GM19324 (cell line): ENCODE measurements at regions not wholly inside any gene's neighbourhood (a gene's known extent, or its start where the extent isn't known, plus 50 kb on each side); places are given as distances from the start of the nearest gene placed in this dataset.
"Not testable (repeated sequence)": the region's sequence is repeated elsewhere in the genome, so short reads cannot be mapped to it uniquely, and the experiment has no call there.

ENCODE experiments used
- ATAC-seq: cut with Tn5 transposase; IDR thresholded peaks from one replicate; pipeline ENCODE4 v1.9.1; 2021; ENCODE audit warnings: mild to moderate bottlenecking, moderate library complexity; ENCODE audit not compliant: unreplicated experiment, low FRiP score

DNA sequence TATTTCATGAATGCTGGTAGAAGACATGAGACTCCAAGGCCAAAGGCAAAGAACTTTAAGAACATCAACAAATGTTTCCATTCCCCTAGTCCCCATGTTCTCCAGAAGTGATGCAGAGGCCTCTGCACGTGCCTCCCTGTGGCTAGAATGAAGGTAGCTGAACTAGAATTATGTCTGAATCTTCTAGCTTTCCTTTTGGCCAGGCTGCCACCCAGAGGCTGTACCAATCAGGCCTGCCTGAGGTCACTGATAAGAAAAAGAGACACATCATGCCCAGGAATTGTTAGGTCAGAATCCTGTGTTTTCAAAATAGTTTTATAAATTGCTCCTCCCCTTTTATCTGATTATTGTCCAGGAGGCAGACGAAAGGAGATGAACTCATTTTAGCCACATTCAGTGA, 188.0 kb upstream of the SLC16A7 start:
- ATAC-seq, result no peak

- ATAC-seq, result no peak
Measured at GRCh38 chr12:59405992-59406391, 189.8 kb upstream of the SLC16A7 start.

- ATAC-seq, result no peak
Measured at GRCh38 chr12:59404109-59404650, 191.6 kb upstream of the SLC16A7 start.

DNA sequence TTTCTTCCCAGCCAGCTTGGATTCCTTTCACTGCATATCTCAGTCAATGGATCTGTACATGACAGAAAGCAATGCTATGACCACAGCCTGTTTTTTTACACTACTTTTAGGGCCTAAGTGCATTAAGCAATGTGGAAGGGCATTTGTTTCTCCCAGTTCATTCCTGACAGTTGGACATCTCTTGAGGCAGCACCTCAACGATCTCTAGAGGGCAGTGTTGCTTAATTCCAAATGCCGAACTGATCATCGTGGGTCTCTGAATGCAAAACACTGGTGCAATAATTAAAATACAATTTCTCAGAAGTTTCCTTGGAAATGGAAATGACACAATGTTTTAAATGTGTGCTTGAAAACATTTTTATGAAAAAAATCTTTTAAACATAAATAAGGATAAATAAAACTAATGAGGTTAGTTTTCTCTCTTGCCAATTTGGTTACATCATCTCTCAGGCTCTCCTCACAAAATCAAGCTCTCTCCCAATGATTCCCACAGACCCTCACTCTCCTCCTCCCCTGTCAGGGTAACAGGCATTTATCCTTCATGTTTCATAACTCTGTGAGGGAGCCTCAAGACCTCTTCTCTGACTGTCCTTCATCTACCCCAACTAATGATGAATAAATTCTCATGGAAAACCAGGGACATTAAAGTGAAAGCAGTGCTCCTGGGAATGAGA, 192.4 kb upstream of the SLC16A7 start:
- ATAC-seq, result no peak

DNA sequence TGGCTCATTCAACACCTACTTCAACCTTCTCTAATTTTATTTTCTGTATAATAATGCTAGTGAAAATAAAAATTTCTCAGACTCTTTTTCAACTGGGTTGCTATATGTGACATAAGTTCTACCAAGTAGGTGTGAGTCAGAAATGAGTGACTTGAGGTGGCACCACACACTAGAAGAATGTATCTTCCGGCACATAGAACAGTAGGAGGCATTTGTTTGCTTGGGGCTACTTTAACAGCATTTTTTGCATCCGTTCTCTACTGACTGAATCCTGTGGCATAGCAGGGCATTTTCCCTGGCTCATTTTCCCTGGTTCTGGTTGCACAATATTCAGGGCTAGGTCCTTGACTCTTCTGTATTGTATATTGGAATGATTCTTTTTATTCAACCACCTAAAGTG, 194.0 kb upstream of the SLC16A7 start:
- no peak for ATAC-seq

DNA sequence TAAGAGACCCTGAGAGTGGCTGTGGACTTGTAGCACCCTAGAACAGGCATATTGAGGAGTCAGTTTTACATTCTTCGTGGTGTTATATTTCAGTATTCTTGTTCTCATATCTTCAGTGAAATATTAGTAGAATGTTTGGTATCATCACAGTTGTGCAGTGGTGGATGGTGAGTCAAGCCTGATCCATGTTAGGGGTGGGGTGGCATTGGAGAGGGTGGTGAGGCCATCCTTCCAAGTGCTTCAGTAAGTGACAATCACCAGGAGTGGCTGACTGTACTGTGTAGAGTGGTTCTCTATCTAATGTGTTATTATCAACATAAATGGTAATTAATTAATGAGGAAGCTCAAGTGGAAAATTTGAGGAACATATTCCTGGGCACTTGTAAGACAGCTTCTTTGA, 197.7 kb upstream of the SLC16A7 start:
- no peak for ATAC-seq

GRCh38 chr12:59396919-59397318, 198.9 kb upstream of the SLC16A7 start:
- ATAC-seq, result no peak

- no peak for ATAC-seq
Measured at GRCh38 chr12:59396519-59396918, 199.3 kb upstream of the SLC16A7 start.

GRCh38 chr12:59395310-59395709, 200.5 kb upstream of the SLC16A7 start:
- not testable (repeated sequence) for ATAC-seq

- ATAC-seq, result no peak
Measured at GRCh38 chr12:59393506-59393905, 202.3 kb upstream of the SLC16A7 start.

GRCh38 chr12:59389968-59390576, 205.8 kb upstream of the SLC16A7 start:
- ATAC-seq, result no peak

GRCh38 chr12:59388694-59389093, 207.1 kb upstream of the SLC16A7 start:
- no peak for ATAC-seq

GRCh38 chr12:59388176-59388575, 207.7 kb upstream of the SLC16A7 start:
- ATAC-seq, result no peak

DNA sequence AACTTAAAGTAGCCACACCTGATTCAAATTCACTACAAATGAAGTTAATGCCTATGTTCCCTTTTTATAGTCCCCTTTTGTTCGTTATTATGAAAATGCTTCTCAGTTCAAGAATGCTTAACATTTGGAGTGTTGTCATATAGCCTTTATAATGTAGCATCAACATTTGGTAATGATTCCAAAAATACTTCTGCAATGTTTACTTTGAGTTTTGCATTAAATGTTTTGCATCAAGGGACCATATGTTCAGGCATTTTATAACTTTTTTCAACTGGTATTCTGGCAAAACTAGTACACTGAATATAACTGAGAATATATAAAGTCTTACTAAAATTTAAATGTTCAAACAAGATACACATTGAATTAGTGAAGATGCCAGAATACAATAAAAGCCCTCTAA, 209.6 kb upstream of the SLC16A7 start:
- ATAC-seq, result no peak

- no peak for ATAC-seq
Measured at GRCh38 chr12:59383079-59383822, 212.6 kb upstream of the SLC16A7 start.

- ATAC-seq, result no peak
Measured at GRCh38 chr12:59382282-59383078, 213.3 kb upstream of the SLC16A7 start.

DNA sequence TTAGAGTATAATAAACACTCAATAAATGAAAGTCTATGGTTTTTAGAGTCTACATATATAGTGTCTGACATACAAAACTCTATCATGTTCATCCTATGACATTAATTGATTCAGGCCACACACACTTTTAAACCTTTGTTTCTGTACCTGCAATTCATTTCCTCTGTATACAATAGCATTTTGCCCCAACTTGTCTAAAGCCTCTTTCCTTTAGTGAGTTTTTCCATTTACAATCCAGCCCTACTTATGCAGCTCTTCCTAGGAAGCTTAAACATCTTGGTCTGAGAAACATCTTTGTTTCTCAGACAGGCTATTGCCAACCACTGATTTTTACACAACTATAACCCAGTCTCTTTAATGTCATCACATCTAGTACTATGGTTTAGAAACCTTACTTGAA, 214.7 kb upstream of the SLC16A7 start:
- ATAC-seq, result no peak

DNA sequence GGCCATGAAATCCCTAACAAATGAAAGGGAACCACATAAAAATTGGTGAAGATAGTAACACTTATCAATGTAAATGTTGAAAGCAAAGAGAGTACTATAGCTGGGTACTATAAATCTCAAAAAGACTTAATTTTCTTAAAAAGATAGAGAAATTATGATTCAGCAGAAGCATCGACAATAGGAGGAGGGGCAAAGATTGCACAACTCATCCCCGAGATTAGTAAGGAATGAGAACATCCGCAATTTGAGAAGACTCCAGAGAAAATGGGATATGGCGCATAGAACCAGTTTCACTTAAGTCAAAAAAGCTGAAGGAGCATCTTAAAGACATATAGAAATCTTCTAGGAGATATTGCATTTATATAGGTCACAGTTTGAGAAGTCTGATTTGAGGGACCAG, 220.2 kb upstream of the SLC16A7 start:
- ATAC-seq, result no peak

GRCh38 chr12:59374783-59375182, 221.0 kb upstream of the SLC16A7 start:
- no peak for ATAC-seq

- ATAC-seq, result peak; percentile 54
Measured at GRCh38 chr12:59372956-59373355, 222.9 kb upstream of the SLC16A7 start.

DNA sequence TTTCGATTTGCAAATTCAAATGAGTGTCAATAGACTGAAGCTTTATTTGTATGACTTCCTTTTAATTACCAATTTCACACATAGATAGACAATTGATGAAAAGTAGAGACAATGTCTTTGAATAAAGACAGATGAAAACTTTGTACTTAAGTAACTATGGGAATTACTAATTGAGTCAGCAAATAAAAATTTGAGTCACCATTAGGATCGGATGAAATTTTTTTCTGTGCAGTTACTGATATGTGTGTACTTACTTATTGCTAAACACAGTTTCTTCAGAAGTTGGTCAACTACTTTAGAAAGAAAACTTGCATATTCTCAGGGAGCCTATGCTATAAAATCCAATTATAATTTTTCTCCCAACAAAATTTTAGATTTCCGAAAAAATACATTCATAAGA, 224.9 kb upstream of the SLC16A7 start:
- no peak for ATAC-seq
